B cell (primary cell): ENCODE measurements at regions not wholly inside any gene's neighbourhood (a gene's known extent, or its start where the extent isn't known, plus 50 kb on each side); places are given as distances from the start of the nearest gene placed in this dataset.

Source experiments
- ATAC-seq: fragments of 200-7000 bp; cut with Tn5 transposase; one replicate; pipeline ENCODE4 v1.10.0; 2021; ENCODE audit warnings: low read depth, mild to moderate bottlenecking, moderate number of reproducible peaks, moderate library complexity
- CTCF ChIA-PET: fragments of 350-600 bp; sonication (Branson Sonifier 250); formaldehyde crosslinking; loops from one replicate; lab custom pipeline; 2021; ENCODE audit warnings: antibody characterized with exemption, inconsistent platforms; lab: Charles Lee
- POLR2A ChIA-PET: fragments of 350-600 bp; sonication (Branson Sonifier 250); formaldehyde crosslinking; loops from one replicate; lab custom pipeline; 2021; ENCODE audit warnings: antibody characterized with exemption; lab: Charles Lee
- DNase-seq: peaks from one replicate; pipeline ENCODE4 v3.0.0; 2013
- H2AFZ ChIP-seq: 2 replicates; pipeline ENCODE4 v1.6.1; 2012; ENCODE audit warnings: mild to moderate bottlenecking, low read depth, low read length; ENCODE audit not compliant: insufficient read depth, poor library complexity, severe bottlenecking
- H3K27ac ChIP-seq, 2 donors: 1 replicate in 1 of 2; 2 replicates in 1 of 2; pipeline ENCODE4 v1.5.1; 2012 to 2013; ENCODE audit warnings: low read length in 2 of 2, mild to moderate bottlenecking in 2 of 2, moderate library complexity in 1 of 2
- H3K27me3 ChIP-seq, 4 experiments: fragments of 200-600 bp in 1 of 4; sonication (generic) in 1 of 4; replicated peaks in 1 of 4; 1 replicate in 2 of 4; 2 replicates in 2 of 4; pipeline versions ENCODE4 v1.6.1 to v1.7.0; 2013 to 2016; ENCODE audit warnings: low read length in 3 of 4, mild to moderate bottlenecking in 2 of 4, mixed read lengths in 1 of 4, moderate library complexity in 1 of 4; ENCODE audit not compliant: insufficient read depth in 4 of 4, control insufficient read depth in 3 of 4; ENCODE audit errors: control extremely low read depth in 1 of 4
- H3K36me3 ChIP-seq, 2 experiments: replicated peaks in 1 of 2; 1 replicate in 1 of 2; 2 replicates in 1 of 2; pipeline versions ENCODE4 v1.6.1 to v1.7.1; 2013; ENCODE audit warnings: low read length in 1 of 2; ENCODE audit not compliant: insufficient read depth in 2 of 2, control insufficient read depth in 1 of 2; ENCODE audit errors: control extremely low read depth in 1 of 2, extremely low read depth in 1 of 2
- H3K4me1 ChIP-seq, 2 donors: fragments of 200-600 bp in 1 of 2; sonication (generic) in 1 of 2; 1 replicate in 1 of 2; 2 replicates in 1 of 2; pipeline versions ENCODE4 v1.5.1 to v1.6.1; 2013 to 2017; ENCODE audit warnings: low read length in 2 of 2; ENCODE audit not compliant: control insufficient read depth in 2 of 2, insufficient read depth in 2 of 2
- H3K4me2 ChIP-seq: replicated peaks from 2 replicates; pipeline ENCODE3; 2012; ENCODE audit warnings: mild to moderate bottlenecking, low read depth, low read length; ENCODE audit not compliant: poor library complexity, severe bottlenecking
- H3K4me3 ChIP-seq, 5 experiments: fragments of 200-600 bp in 1 of 5; sonication (generic) in 1 of 5; 1 replicate in 3 of 5; 2 replicates in 2 of 5; pipeline versions ENCODE4 v1.5.1 to v1.7.0; 2011 to 2016; ENCODE audit warnings: low read length in 4 of 5, mild to moderate bottlenecking in 4 of 5, low read depth in 2 of 5, control low read depth in 1 of 5, moderate library complexity in 1 of 5; ENCODE audit not compliant: insufficient read depth in 1 of 5; ENCODE audit errors: control extremely low read depth in 1 of 5, extremely low read depth in 1 of 5
- H3K79me2 ChIP-seq: fragments of 200-600 bp; sonication (generic); one replicate; pipeline ENCODE4 v1.6.0; 2016; ENCODE audit warnings: low read length; ENCODE audit not compliant: control insufficient read depth, insufficient read depth
- H3K9ac ChIP-seq: fragments of 200-600 bp; sonication (generic); 2 replicates; pipeline ENCODE4 v1.6.1; 2017; ENCODE audit warnings: mild to moderate bottlenecking, low read length, moderate library complexity
- H3K9me3 ChIP-seq, 3 donors: one replicate each; pipeline versions ENCODE4 v1.6.1 to v1.7.1; 2013; ENCODE audit warnings: low read length in 2 of 3; ENCODE audit not compliant: control insufficient read depth in 2 of 3, insufficient read depth in 1 of 3; ENCODE audit errors: control extremely low read depth in 1 of 3
- H4K20me1 ChIP-seq: 2 replicates; pipeline ENCODE4 v1.6.0; 2012; ENCODE audit warnings: mild to moderate bottlenecking, low read length; ENCODE audit not compliant: insufficient read depth, control insufficient read depth, poor library complexity, severe bottlenecking
- H3K27ac Mint-ChIP-seq: one replicate; pipeline ENCODE4 v1.8.0; 2021; ENCODE audit warnings: mixed read lengths
- H3K27me3 Mint-ChIP-seq: one replicate; pipeline ENCODE4 v1.8.0; 2021; ENCODE audit warnings: mixed read lengths
- H3K4me1 Mint-ChIP-seq: one replicate; pipeline ENCODE4 v1.8.0; 2021; ENCODE audit warnings: mixed read lengths
- H3K4me3 Mint-ChIP-seq: one replicate; pipeline ENCODE4 v1.8.0; 2021; ENCODE audit warnings: mixed read lengths
- H3K9me3 Mint-ChIP-seq: one replicate; pipeline ENCODE4 v1.8.0; 2022; ENCODE audit warnings: mixed read lengths; ENCODE audit not compliant: insufficient read depth
- EZH2 ChIP-seq: IDR thresholded peaks from 2 replicates; pipeline ENCODE4 v1.6.1; 2012; ENCODE audit warnings: borderline replicate concordance, low read depth, mild to moderate bottlenecking, moderate library complexity, low read length; ENCODE audit not compliant: insufficient read depth, poor library complexity, severe bottlenecking
- WGBS: methylation state at CpG from one replicate; pipeline ENCODE4 v1.1.5; 2013; ENCODE audit warnings: missing lambda C conversion rate; ENCODE audit not compliant: insufficient coverage; 5-methylcytosine and 5-hydroxymethylcytosine counted together
- intact Hi-C: fragments of 100-400 bp; cut with micrococcal nuclease; formaldehyde crosslinking; loops from one replicate; pipeline ENCODE4 v1.10.0; 2022
- TF ChIP-seq, protein P1 (sequence below): fragments of 200-600 bp; IDR thresholded peaks from one replicate; pipeline ENCODE4 v1.8.0; 2022; ENCODE audit warnings: antibody characterized with exemption, mild to moderate bottlenecking

DNA sequence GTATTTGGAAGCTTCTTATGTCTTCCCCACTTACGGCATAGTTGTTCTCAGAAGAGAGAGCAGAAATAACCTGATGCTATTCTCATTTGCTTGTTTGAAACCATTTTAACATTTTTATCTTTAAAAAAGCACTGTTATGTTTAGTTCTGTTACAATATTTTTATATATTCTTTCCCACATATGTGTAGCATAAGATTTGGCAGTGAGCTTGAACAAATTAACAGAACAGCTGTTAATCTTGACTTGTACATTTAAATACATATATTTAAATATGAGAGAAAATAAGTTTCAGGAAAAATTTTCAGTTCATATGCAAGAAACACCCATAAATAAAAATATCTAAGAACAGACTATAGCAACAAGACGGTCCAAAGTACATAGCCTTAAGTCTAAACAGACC lies 431.7 kb upstream of the IRAK1BP1 start:
- H3K27me3 ChIP-seq: no peaks in the 10 kb centered on the region
- Mint-ChIP-seq H3K4me1 (no peaks in the 10 kb centered on the region), H3K27me3 (no peaks in the 10 kb centered on the region), H3K9me3 (no peaks in the 10 kb centered on the region), H3K27ac (no peak overlapping the region), H3K4me3 (no peak overlapping the region)
- no peaks in the 10 kb centered on the region for H3K9me3 ChIP-seq
- H2AFZ ChIP-seq: no peak overlapping the region
- no peak overlapping the region for H3K4me3 ChIP-seq
- intact Hi-C loops: no loop called here
- DNase-seq (no peak), ATAC-seq (no peak)
- no peaks in the 10 kb centered on the region for H3K4me1 ChIP-seq
- CTCF ChIA-PET: no interaction called here
- no peaks in the 10 kb centered on the region for H3K79me2 ChIP-seq
- no peaks in the 10 kb centered on the region for H4K20me1 ChIP-seq
- no peak overlapping the region for H3K9ac ChIP-seq
- POLR2A ChIA-PET: no interaction called here
- no peak overlapping the region for H3K27ac ChIP-seq
- WGBS: 100% methylated on average over 1 of the region's 2 CpGs
- TF ChIP-seq, protein P1, sequence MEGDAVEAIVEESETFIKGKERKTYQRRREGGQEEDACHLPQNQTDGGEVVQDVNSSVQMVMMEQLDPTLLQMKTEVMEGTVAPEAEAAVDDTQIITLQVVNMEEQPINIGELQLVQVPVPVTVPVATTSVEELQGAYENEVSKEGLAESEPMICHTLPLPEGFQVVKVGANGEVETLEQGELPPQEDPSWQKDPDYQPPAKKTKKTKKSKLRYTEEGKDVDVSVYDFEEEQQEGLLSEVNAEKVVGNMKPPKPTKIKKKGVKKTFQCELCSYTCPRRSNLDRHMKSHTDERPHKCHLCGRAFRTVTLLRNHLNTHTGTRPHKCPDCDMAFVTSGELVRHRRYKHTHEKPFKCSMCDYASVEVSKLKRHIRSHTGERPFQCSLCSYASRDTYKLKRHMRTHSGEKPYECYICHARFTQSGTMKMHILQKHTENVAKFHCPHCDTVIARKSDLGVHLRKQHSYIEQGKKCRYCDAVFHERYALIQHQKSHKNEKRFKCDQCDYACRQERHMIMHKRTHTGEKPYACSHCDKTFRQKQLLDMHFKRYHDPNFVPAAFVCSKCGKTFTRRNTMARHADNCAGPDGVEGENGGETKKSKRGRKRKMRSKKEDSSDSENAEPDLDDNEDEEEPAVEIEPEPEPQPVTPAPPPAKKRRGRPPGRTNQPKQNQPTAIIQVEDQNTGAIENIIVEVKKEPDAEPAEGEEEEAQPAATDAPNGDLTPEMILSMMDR: no peak
- no peak for TF ChIP-seq EZH2
- H3K4me2 ChIP-seq: no peak overlapping the region
- H3K36me3 ChIP-seq: no peaks in the 10 kb centered on the region

DNA sequence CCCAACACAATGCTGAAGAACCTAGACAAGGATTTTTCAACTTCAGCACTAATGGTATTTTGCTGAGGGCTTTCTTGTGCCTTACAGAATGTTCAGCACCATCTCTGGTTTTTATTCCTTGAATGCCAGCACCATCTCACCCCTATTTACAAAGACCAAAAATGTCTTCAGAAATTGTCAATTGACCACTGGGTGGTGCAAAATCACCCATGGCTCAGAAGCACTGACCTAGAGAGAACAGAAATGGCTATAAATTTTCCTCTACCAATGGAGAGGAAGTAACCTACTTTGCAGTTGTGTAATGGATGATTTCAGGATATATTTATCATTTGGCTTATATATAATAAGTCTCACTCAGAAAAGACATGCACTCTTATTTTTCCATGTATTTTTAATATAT lies 431.0 kb upstream of the IRAK1BP1 start:
- H3K27ac Mint-ChIP-seq: no peak overlapping the region
- Histone ChIP-seq H3K27me3 (no peaks in the 10 kb centered on the region), H3K79me2 (no peaks in the 10 kb centered on the region), H2AFZ (no peak overlapping the region), H3K4me2 (no peak overlapping the region), H3K4me3 (no peak overlapping the region), H3K27ac (no peak overlapping the region), H3K36me3 (no peaks in the 10 kb centered on the region), H3K9ac (no peak overlapping the region), H3K4me1 (no peaks in the 10 kb centered on the region), H3K9me3 (no peaks in the 10 kb centered on the region), H4K20me1 (no peaks in the 10 kb centered on the region)
- ATAC-seq: no peak
- no peak for DNase-seq
- H3K9me3 Mint-ChIP-seq: no peaks in the 10 kb centered on the region
- POLR2A ChIA-PET: no interaction called here
- intact Hi-C loops: no loop called here
- CTCF ChIA-PET: no interaction called here
- no peaks in the 10 kb centered on the region for H3K27me3 Mint-ChIP-seq
- no peak overlapping the region for H3K4me3 Mint-ChIP-seq
- TF ChIP-seq EZH2: no peak
- TF ChIP-seq, protein P1: no peak
- H3K4me1 Mint-ChIP-seq: no peaks in the 10 kb centered on the region
